Renal cortex interstitium (tissue), 11 donors: ENCODE measurements at regions not wholly inside any gene's neighbourhood (a gene's known extent, or its start where the extent isn't known, plus 50 kb on each side); places are given as distances from the start of the nearest gene placed in this dataset.

Experiments used
- DNase-seq, 11 donors: peaks; one replicate each; pipeline ENCODE4 v3.0.0-alpha.2; 2013; ENCODE audit warnings: low read depth in 9 of 11, low spot score in 4 of 11; ENCODE audit errors: extremely low read depth in 1 of 11

- DNase-seq = peak in 7 of 11 donors; percentile 16 to 46 (median 39)
These were observed 117.3 kb downstream of the GALR1 start for GRCh38 chr18:77366720-77367641.

GRCh38 chr18:77369644-77370043 lies 120.0 kb downstream of the GALR1 start:
- DNase-seq = no peak

GRCh38 chr18:77373730-77374445 lies 124.2 kb downstream of the GALR1 start:
- DNase-seq = no peak

GRCh38 chr18:77374446-77374805 lies 124.8 kb downstream of the GALR1 start:
- DNase-seq = no peak

- no peak for DNase-seq
These were observed 126.5 kb downstream of the GALR1 start for GRCh38 chr18:77376043-77376732.

GRCh38 chr18:77376733-77377094 lies 127.1 kb downstream of the GALR1 start:
- DNase-seq = no peak

- DNase-seq = no peak
These were observed 128.2 kb downstream of the GALR1 start for GRCh38 chr18:77377813-77378212.

- no peak for DNase-seq
These were observed 130.4 kb downstream of the GALR1 start for GRCh38 chr18:77379976-77380509.

GRCh38 chr18:77380695-77381094 lies 131.0 kb downstream of the GALR1 start:
- no peak for DNase-seq

- no peak for DNase-seq
These were observed 142.7 kb downstream of the GALR1 start for GRCh38 chr18:77392321-77392720.

GRCh38 chr18:77393519-77393918 lies 143.9 kb downstream of the GALR1 start:
- no peak for DNase-seq

GRCh38 chr18:77395953-77396352 lies 146.3 kb downstream of the GALR1 start:
- DNase-seq = no peak

GRCh38 chr18:77397056-77397455 lies 147.4 kb downstream of the GALR1 start:
- no peak for DNase-seq

GRCh38 chr18:77397617-77398016 lies 148.0 kb downstream of the GALR1 start:
- DNase-seq = no peak

GRCh38 chr18:77400561-77400960 lies 150.9 kb downstream of the GALR1 start:
- DNase-seq = no peak

- DNase-seq = no peak
These were observed 151.5 kb downstream of the GALR1 start for GRCh38 chr18:77401173-77401572.

GRCh38 chr18:77403969-77404535 lies 154.4 kb downstream of the GALR1 start:
- DNase-seq = no peak

GRCh38 chr18:77405096-77405495 lies 155.4 kb downstream of the GALR1 start:
- DNase-seq = no peak

- no peak for DNase-seq
These were observed 158.1 kb downstream of the GALR1 start for GRCh38 chr18:77407733-77408132.
